ENCODE measurements at regions not wholly inside any gene's neighbourhood (a gene's known extent, or its start where the extent isn't known, plus 50 kb on each side); places are given as distances from the start of the nearest gene placed in this dataset.

DNA sequence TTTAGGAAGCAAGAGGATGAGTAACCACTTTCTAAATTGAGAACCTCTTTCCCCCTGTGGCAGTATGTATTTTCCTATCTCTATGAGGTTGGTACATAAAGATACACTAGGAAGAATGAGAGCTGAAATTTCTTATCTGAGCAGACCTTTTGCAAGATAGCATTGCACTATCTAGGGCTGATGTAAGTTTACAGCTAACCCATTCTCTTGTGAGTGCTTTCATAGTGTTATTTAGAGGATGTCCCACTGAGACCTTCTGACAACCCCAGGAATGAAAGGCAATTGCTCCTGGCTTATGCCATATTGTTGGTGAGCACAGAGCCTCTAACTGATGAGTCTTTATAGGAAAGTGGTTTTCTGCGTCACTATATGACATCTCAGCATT is 1209.3 kb upstream of the CDH6 start:
- TF ChIP-seq, protein P1, sequence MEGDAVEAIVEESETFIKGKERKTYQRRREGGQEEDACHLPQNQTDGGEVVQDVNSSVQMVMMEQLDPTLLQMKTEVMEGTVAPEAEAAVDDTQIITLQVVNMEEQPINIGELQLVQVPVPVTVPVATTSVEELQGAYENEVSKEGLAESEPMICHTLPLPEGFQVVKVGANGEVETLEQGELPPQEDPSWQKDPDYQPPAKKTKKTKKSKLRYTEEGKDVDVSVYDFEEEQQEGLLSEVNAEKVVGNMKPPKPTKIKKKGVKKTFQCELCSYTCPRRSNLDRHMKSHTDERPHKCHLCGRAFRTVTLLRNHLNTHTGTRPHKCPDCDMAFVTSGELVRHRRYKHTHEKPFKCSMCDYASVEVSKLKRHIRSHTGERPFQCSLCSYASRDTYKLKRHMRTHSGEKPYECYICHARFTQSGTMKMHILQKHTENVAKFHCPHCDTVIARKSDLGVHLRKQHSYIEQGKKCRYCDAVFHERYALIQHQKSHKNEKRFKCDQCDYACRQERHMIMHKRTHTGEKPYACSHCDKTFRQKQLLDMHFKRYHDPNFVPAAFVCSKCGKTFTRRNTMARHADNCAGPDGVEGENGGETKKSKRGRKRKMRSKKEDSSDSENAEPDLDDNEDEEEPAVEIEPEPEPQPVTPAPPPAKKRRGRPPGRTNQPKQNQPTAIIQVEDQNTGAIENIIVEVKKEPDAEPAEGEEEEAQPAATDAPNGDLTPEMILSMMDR (IDR thresholded peaks at IDR 0.05; ENCODE audit: low read depth, low read length), result no peak
- TF ChIP-seq EZH2phosphoT487 (IDR thresholded peaks at IDR 0.05; ENCODE audit: low read depth), result no peak

All from OCI-LY3 (cell line).